ENCODE measurements at regions not wholly inside any gene's neighbourhood (a gene's known extent, or its start where the extent isn't known, plus 50 kb on each side); places are given as distances from the start of the nearest gene placed in this dataset.

DNA sequence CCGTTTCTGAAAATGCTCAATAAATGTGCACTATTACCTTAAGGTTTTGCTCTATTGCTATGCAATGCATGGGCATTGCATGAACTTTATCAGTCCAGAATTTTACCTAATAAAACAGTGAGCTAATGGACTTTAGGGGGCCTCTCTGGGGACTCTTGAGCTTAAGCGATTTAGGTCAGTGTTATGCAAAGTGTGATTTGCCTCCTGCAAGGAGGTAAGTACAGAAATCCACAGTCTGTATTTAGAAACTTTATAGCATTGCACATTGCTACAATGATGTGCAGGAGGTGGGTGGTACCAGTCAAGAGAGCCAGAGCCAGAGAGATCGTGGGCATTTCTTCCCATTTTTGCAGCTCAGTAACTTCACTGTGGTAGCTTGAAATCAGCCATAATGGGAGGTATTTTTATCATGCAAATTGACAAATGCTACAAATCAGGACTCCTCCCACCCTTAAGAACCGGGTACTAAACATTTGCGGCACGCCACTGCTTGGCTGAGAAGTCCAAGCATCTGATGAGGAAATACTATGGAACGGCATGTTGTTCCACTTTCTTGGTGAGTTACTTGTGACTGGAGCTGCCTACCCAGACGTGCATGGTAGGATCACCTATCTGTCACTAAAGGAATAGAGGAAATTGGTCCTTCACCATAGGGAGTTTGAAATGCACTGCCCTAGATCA, 174.6 kb upstream of the PGRMC2 start:
- TF ChIP-seq, protein P1, sequence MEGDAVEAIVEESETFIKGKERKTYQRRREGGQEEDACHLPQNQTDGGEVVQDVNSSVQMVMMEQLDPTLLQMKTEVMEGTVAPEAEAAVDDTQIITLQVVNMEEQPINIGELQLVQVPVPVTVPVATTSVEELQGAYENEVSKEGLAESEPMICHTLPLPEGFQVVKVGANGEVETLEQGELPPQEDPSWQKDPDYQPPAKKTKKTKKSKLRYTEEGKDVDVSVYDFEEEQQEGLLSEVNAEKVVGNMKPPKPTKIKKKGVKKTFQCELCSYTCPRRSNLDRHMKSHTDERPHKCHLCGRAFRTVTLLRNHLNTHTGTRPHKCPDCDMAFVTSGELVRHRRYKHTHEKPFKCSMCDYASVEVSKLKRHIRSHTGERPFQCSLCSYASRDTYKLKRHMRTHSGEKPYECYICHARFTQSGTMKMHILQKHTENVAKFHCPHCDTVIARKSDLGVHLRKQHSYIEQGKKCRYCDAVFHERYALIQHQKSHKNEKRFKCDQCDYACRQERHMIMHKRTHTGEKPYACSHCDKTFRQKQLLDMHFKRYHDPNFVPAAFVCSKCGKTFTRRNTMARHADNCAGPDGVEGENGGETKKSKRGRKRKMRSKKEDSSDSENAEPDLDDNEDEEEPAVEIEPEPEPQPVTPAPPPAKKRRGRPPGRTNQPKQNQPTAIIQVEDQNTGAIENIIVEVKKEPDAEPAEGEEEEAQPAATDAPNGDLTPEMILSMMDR (conservative IDR thresholded peaks at IDR 0.05; ENCODE audit: low read length), result no peak
- TF ChIP-seq EZH2phosphoT487 (IDR thresholded peaks at IDR 0.05; ENCODE audit: borderline replicate concordance), result no peak
